Adrenal gland (tissue), 9 donors: ENCODE measurements at regions not wholly inside any gene's neighbourhood (a gene's known extent, or its start where the extent isn't known, plus 50 kb on each side); places are given as distances from the start of the nearest gene placed in this dataset.

Experiments used
- DNase-seq, 7 donors: peaks; one replicate each; pipeline ENCODE4 v3.0.0-alpha.2; 2019 to 2020
- H3K27ac ChIP-seq, 5 donors: fragments of 200-600 bp; sonication (generic) in 4 of 5; 1 replicate in 3 of 5; 2 replicates in 2 of 5; pipeline versions ENCODE4 v1.5.1 to v1.8.0; 2016 to 2020; ENCODE audit warnings: mild to moderate bottlenecking in 1 of 5
- H3K27me3 ChIP-seq: fragments of 200-600 bp; 2 replicates; pipeline ENCODE4 v1.8.0; 2021
- H3K36me3 ChIP-seq, 2 donors: fragments of 200-600 bp; replicated peaks in 1 of 2; 1 replicate in 1 of 2; 2 replicates in 1 of 2; pipeline versions ENCODE4 v1.5.1 to v1.8.0; 2018 to 2022
- H3K4me1 ChIP-seq, 2 donors: fragments of 200-600 bp; replicated peaks in 1 of 2; 1 replicate in 1 of 2; 2 replicates in 1 of 2; pipeline versions ENCODE4 v1.5.1 to v1.8.0; 2018 to 2021
- H3K4me3 ChIP-seq, 4 donors: fragments of 200-600 bp; sonication (generic) in 3 of 4; one replicate each; pipeline ENCODE4 v1.5.1; 2016 to 2018
- H3K9me3 ChIP-seq, 3 donors: fragments of 200-600 bp; sonication (generic) in 1 of 3; replicated peaks in 1 of 3; 1 replicate in 2 of 3; 2 replicates in 1 of 3; pipeline versions ENCODE4 v1.5.1 to v1.8.0; 2016 to 2021
- CTCF ChIP-seq, 6 experiments: fragments of 450-650 bp in 4 of 6; fragments of 200-600 bp in 2 of 6; sonication (generic) in 1 of 6; IDR thresholded peaks; 1 replicate in 5 of 6; 2 replicates in 1 of 6; pipeline versions ENCODE4 v1.5.1 to v1.8.0; 2016 to 2021; ENCODE audit warnings: antibody characterized with exemption in 6 of 6, mild to moderate bottlenecking in 2 of 6, moderate library complexity in 1 of 6
- POLR2A ChIP-seq, 2 donors: fragments of 450-650 bp; IDR thresholded peaks; one replicate each; pipeline ENCODE4 v1.6.1; 2017; ENCODE audit warnings: antibody characterized with exemption in 2 of 2, mild to moderate bottlenecking in 2 of 2, moderate library complexity in 1 of 2
- WGBS, 4 donors: extraction: QIAGEN DNeasy Blood & Tissue Kit in 2 of 4; methylation state at CpG; one replicate each; pipeline versions ENCODE4 v1.1.5 to v1.1.7; 2013 to 2017; 5-methylcytosine and 5-hydroxymethylcytosine counted together
- intact Hi-C, 2 donors: fragments of 100-400 bp; cut with DNase I; formaldehyde crosslinking; loops; one replicate each; pipeline versions ENCODE4 v1.14.1 to v1.15.0; 2022 to 2023
- donor health status: healthy with polysubstance abuse.
- donor health status: Bipolar disorder and iron deficiency.
- donor health status: DM: yes; HTN: yes; CAD: no.
- donor health status: DM: no; HTN: no; CAD: no.
- donor health status: DM: no; HTN: no; CAD: no.

- Histone ChIP-seq H3K9me3 (no peaks in the 10 kb centered on the region), H3K36me3 (no peaks in the 10 kb centered on the region), H3K27ac (no peak overlapping the region), H3K4me3 (no peak overlapping the region), H3K27me3 (no peaks in the 10 kb centered on the region), H3K4me1 (no peaks in the 10 kb centered on the region)
- WGBS, 4 donors, result 93 to 95% (median 93%) methylated on average over 17 of the region's 17 CpGs
- DNase-seq, result no peak
- TF ChIP-seq CTCF (IDR thresholded peaks at IDR 0.05) (no peak), POLR2A (IDR thresholded peaks at IDR 0.05) (no peak)
- intact Hi-C loops, result no loop called here
Measured at GRCh38 chr7:51477819-51478218, 161.2 kb upstream of the COBL start.

- no peaks in the 10 kb centered on the region for H3K9me3 ChIP-seq
- no peak for DNase-seq
- H3K27ac ChIP-seq, result no peak overlapping the region
- no peaks in the 10 kb centered on the region for H3K4me1 ChIP-seq
- WGBS, 4 donors, result 71 to 96% (median 79%) methylated on average over 6 to 8 of the region's 8 CpGs
- no peaks in the 10 kb centered on the region for H3K36me3 ChIP-seq
- H3K27me3 ChIP-seq, result no peaks in the 10 kb centered on the region
- intact Hi-C loops, result no loop called here
- no peak for TF ChIP-seq CTCF (IDR thresholded peaks at IDR 0.05)
- TF ChIP-seq POLR2A (IDR thresholded peaks at IDR 0.05), result no peak
- H3K4me3 ChIP-seq, result no peak overlapping the region
Measured at GRCh38 chr7:51477323-51477722, 160.7 kb upstream of the COBL start.

DNA sequence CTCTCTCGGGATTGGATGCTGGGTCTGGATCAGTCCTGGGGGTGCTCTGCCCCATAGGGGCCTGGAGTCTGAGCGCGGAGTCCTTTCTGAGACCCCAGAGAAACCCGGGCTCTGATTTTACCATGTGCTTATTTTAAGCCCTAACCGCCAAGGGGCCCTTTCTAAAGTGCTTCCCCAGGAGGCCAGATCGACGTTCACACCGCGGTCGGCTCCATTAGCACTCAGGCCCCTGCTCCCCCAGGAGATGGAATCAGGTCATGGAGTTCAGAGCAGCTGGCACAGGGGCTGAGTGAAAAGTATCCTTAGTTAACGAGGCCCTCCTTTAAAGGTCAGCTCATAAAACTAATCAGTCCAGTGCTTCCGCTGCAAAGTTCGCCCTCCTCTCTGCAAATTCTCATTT lies 159.4 kb upstream of the COBL start:
- Histone ChIP-seq H3K27me3 (no peaks in the 10 kb centered on the region), H3K36me3 (no peaks in the 10 kb centered on the region), H3K27ac (no peak overlapping the region), H3K4me1 (no peaks in the 10 kb centered on the region), H3K4me3 (no peak overlapping the region), H3K9me3 (no peaks in the 10 kb centered on the region)
- WGBS, 4 donors, result 83 to 100% (median 88%) methylated on average over 4 to 13 of the region's 13 CpGs
- intact Hi-C loops, result no loop called here
- TF ChIP-seq CTCF (IDR thresholded peaks at IDR 0.05) (no peak), POLR2A (IDR thresholded peaks at IDR 0.05) (no peak)
- no peak for DNase-seq

DNA sequence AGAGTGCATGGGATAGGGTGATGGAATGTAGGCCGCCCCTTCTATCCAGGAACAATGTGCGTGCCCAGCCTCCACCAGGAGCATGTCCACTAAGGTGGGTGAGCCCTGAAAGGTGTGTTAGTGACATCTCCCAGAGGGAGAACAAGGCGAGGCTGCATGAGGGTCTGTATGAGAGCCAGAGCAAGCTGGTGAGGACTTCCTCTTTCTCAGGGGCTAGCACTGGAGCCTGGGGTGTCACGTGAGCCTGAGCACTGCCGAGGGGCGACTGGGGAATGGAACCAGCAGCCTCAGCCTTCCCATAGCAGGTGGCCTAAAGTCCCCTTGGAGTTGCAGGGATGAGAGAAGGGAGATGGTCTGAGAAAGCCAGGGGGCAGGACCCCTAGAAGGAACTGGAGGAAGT lies 156.3 kb upstream of the COBL start:
- TF ChIP-seq POLR2A (IDR thresholded peaks at IDR 0.05) (no peak), CTCF (IDR thresholded peaks at IDR 0.05) (no peak)
- no peaks in the 10 kb centered on the region for H3K27me3 ChIP-seq
- no peaks in the 10 kb centered on the region for H3K36me3 ChIP-seq
- no peak overlapping the region for H3K4me3 ChIP-seq
- no peak for DNase-seq
- intact Hi-C loops, result no loop called here
- H3K27ac ChIP-seq, result no peak overlapping the region
- WGBS, 4 donors, result 75 to 89% (median 78%) methylated on average over 6 of the region's 6 CpGs
- no peaks in the 10 kb centered on the region for H3K9me3 ChIP-seq
- H3K4me1 ChIP-seq, result no peaks in the 10 kb centered on the region
